DOHH2 (cell line): ENCODE measurements at regions not wholly inside any gene's neighbourhood (a gene's known extent, or its start where the extent isn't known, plus 50 kb on each side); places are given as distances from the start of the nearest gene placed in this dataset.

Experiments
- H3F3A ChIP-seq: fragments of 200-600 bp; sonication (generic), shearing (Covaris generic); 2 replicates; pipeline ENCODE4 v1.6.0; 2016; ENCODE audit warnings: antibody characterized with exemption, mild to moderate bottlenecking; ENCODE audit not compliant: control insufficient read depth, insufficient read depth
- H3K27ac ChIP-seq: fragments of 200-600 bp; sonication (generic); 2 replicates; pipeline ENCODE4 v1.5.1; 2014; ENCODE audit warnings: low read depth, mild to moderate bottlenecking, low read length, moderate library complexity
- H3K27me3 ChIP-seq: fragments of 200-600 bp; sonication (generic); 2 replicates; pipeline ENCODE4 v1.6.1; 2014; ENCODE audit warnings: mild to moderate bottlenecking, low read length, mixed read lengths; ENCODE audit not compliant: control insufficient read depth
- H3K36me3 ChIP-seq: fragments of 200-600 bp; sonication (generic); 2 replicates; pipeline ENCODE4 v1.6.1; 2014; ENCODE audit warnings: mild to moderate bottlenecking, low read length, moderate library complexity, mixed read lengths; ENCODE audit not compliant: control insufficient read depth
- H3K4me1 ChIP-seq: fragments of 200-600 bp; sonication (generic); 2 replicates; pipeline ENCODE4 v1.6.1; 2014; ENCODE audit warnings: mild to moderate bottlenecking, low read length, mixed read lengths; ENCODE audit not compliant: control insufficient read depth
- H3K4me2 ChIP-seq: fragments of 200-600 bp; sonication (generic); 2 replicates; pipeline ENCODE4 v1.6.0; 2014; ENCODE audit warnings: mild to moderate bottlenecking, low read length, moderate library complexity
- H3K4me3 ChIP-seq: fragments of 200-600 bp; sonication (generic); 2 replicates; pipeline ENCODE4 v1.5.1; 2014; ENCODE audit warnings: mild to moderate bottlenecking, low read length, mixed read lengths
- H3K79me2 ChIP-seq: fragments of 200-600 bp; sonication (generic); 2 replicates; pipeline ENCODE4 v1.6.1; 2014; ENCODE audit warnings: mild to moderate bottlenecking, low read length, mixed read lengths; ENCODE audit not compliant: control insufficient read depth
- H3K9me2 ChIP-seq: fragments of 200-600 bp; sonication (generic); replicated peaks from 2 replicates; pipeline ENCODE4 v1.6.1; 2014; ENCODE audit warnings: mild to moderate bottlenecking, low read length, mixed read lengths; ENCODE audit not compliant: control insufficient read depth
- H3K9me3 ChIP-seq: fragments of 200-600 bp; sonication (generic); 2 replicates; pipeline ENCODE4 v1.6.1; 2014; ENCODE audit warnings: antibody characterized with exemption, low read length, mixed read lengths; ENCODE audit not compliant: control insufficient read depth, insufficient read depth
- H4K20me1 ChIP-seq: fragments of 200-600 bp; sonication (generic); 2 replicates; pipeline ENCODE4 v1.6.0; 2014; ENCODE audit warnings: low read depth, mild to moderate bottlenecking, antibody characterized with exemption, low read length, moderate library complexity; ENCODE audit not compliant: control insufficient read depth, insufficient read depth
- EZH2phosphoT487 ChIP-seq: fragments of 200-600 bp; sonication (generic); IDR thresholded peaks from 2 replicates; pipeline ENCODE4 v1.6.1; 2017; ENCODE audit warnings: borderline replicate concordance, mild to moderate bottlenecking, antibody characterized with exemption, low read length, moderate library complexity, mixed read lengths
- TF ChIP-seq, protein P1 (sequence below): fragments of 200-600 bp; sonication (generic); IDR thresholded peaks from one replicate; pipeline ENCODE4 v1.5.1; 2014; ENCODE audit warnings: antibody characterized with exemption, mild to moderate bottlenecking, low read depth, low read length; ENCODE audit not compliant: poor library complexity, severe bottlenecking

DNA sequence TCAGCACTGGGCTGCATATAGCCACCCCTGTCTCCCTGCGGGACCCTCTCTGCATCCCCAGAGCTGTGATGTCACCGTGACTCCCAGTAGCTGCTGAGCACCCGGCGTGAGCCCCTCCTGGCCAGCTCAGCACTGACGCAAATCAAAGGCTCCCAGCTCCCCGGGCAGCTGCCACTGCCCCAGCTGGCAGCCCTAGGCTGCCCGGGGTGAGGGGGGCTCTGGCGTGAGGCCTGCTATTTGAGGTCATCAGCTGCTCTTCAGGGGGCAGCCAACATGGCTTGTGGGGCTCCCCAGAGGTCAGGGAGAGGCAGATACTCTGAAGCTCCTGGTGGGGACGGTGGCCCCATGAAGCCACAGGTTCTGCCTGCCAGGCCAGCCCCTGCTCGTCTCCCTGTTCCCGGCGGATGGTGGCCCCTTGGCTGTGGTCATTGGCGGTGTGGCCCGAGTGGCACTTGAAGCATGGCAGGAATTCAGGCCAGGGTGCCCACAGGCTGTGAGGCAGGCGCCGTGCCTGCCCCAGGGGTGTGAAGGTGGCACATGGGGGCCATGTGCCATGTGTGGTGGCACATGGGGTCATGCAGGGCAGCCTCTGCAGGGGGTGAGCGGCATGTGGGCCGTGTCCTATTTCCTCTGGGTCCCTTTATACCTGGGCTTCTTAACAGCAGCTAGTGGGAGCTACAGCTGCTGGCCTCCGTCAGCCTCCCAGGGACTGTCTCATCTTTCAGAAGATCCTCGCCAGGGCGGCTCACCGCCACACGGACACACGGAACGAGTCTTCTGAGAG lies 85.4 kb downstream of the SIK1 start:
- TF ChIP-seq EZH2phosphoT487, result no peak
- TF ChIP-seq, protein P1, sequence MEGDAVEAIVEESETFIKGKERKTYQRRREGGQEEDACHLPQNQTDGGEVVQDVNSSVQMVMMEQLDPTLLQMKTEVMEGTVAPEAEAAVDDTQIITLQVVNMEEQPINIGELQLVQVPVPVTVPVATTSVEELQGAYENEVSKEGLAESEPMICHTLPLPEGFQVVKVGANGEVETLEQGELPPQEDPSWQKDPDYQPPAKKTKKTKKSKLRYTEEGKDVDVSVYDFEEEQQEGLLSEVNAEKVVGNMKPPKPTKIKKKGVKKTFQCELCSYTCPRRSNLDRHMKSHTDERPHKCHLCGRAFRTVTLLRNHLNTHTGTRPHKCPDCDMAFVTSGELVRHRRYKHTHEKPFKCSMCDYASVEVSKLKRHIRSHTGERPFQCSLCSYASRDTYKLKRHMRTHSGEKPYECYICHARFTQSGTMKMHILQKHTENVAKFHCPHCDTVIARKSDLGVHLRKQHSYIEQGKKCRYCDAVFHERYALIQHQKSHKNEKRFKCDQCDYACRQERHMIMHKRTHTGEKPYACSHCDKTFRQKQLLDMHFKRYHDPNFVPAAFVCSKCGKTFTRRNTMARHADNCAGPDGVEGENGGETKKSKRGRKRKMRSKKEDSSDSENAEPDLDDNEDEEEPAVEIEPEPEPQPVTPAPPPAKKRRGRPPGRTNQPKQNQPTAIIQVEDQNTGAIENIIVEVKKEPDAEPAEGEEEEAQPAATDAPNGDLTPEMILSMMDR, result no peak
- Histone ChIP-seq H3K79me2 (no peaks in the 10 kb centered on the region), H3K4me1 (peaks cover 25% of the 10 kb centered on the region), H3K4me2 (no peak overlapping the region), H3K9me3 (peaks cover 5% of the 10 kb centered on the region; the same call in 1 of the 2 replicates), H3K27me3 (no peaks in the 10 kb centered on the region), H3K9me2 (no peaks in the 10 kb centered on the region), H3K27ac (no peak overlapping the region), H4K20me1 (no peaks in the 10 kb centered on the region), H3F3A (no peaks in the 10 kb centered on the region), H3K36me3 (no peaks in the 10 kb centered on the region), H3K4me3 (no peak overlapping the region)

DNA sequence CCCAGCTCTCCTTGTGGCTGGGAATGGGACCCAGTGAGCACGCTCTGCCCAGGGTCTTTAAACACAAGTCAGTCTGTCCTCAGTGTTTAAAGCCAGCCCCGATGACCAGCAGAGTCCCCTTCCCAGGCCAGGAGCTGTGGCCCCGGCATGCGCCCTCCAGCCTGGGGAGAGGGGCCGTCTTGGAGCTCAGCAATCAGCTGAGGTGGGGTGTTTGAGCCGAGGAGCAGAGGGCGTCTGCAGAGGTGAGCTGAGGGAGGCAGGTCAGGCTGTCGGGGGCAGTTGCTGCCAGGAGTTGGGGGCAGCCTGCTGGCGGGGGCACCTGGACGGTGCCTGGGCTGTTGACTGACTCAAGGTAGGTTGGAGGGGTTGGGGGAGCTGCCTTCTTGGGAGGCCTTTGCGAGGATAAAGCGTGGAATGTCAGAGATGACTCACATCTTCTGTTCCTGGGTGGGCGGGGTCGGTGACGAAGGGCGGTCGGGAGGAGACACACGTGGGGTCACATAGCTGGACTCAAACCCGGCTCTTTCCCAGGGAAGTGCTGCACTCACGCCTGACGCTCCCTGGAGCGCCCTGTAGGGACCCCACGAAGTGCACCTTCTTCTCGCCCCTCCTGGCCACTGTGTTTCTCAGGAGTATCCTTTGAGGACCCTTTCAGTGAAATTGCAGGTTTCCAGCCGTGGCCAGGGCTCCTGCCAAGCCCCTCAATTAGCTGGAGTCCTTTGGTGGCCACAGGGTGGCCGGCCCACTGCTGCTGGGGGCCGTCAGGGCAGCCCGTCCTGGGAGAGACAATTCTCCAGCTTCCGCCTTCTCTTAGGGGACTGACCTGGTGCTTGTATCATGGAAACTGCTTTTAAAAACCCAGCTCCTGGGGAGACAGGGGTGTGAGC lies 86.2 kb downstream of the SIK1 start:
- no peak overlapping the region for H3K4me3 ChIP-seq
- H3K27ac ChIP-seq, result no peak overlapping the region

GRCh38 chr21:43339668-43340067 lies 87.3 kb downstream of the SIK1 start:
- Histone ChIP-seq H3K9me3 (peaks cover 11% of the 10 kb centered on the region; the same call in 1 of the 2 replicates), H3K4me2 (no peak overlapping the region; the same call in 1 of the 2 replicates), H3K4me1 (peaks cover 28% of the 10 kb centered on the region)

More for the DNA sequence above, 86.2 kb downstream of the SIK1 start:
- H3K4me2 ChIP-seq, result no peak overlapping the region
- TF ChIP-seq EZH2phosphoT487, result no peak
- TF ChIP-seq, protein P1, result no peak
- no peaks in the 10 kb centered on the region for H3K9me2 ChIP-seq
- no peaks in the 10 kb centered on the region for H4K20me1 ChIP-seq
- no peaks in the 10 kb centered on the region for H3K79me2 ChIP-seq
- H3K27me3 ChIP-seq, result no peaks in the 10 kb centered on the region
- no peaks in the 10 kb centered on the region for H3K36me3 ChIP-seq
- H3F3A ChIP-seq, result no peaks in the 10 kb centered on the region
- H3K9me3 ChIP-seq, result peaks cover 7% of the 10 kb centered on the region; the same call in 1 of the 2 replicates
- peaks cover 25% of the 10 kb centered on the region for H3K4me1 ChIP-seq

More at GRCh38 chr21:43339668-43340067, 87.3 kb downstream of the SIK1 start:
- Histone ChIP-seq H3K4me3 (0 out of 2 replicates have a peak overlapping the region, but pooled peaks have one; percentile 20), H3K79me2 (no peaks in the 10 kb centered on the region), H3K27ac (no peak overlapping the region), H3K27me3 (no peaks in the 10 kb centered on the region), H3F3A (no peaks in the 10 kb centered on the region), H3K36me3 (no peaks in the 10 kb centered on the region), H4K20me1 (no peaks in the 10 kb centered on the region), H3K9me2 (no peaks in the 10 kb centered on the region)
- TF ChIP-seq EZH2phosphoT487, result no peak
- TF ChIP-seq, protein P1, result no peak
